PC-9 (cell line): ENCODE measurements at regions not wholly inside any gene's neighbourhood (a gene's known extent, or its start where the extent isn't known, plus 50 kb on each side); places are given as distances from the start of the nearest gene placed in this dataset.

Experiments
- BruUV-seq: library from RNA; stranded (reverse); fragments of 400-500 nt; replicated peaks from 2 replicates; lab custom pipeline; 2021; lab: Mats Ljungman, UMichigan
- CTCF ChIA-PET: fragments of 300-600 bp; sonication (Branson Sonifier 250); formaldehyde crosslinking; loops from one replicate; lab custom pipeline; 2022; ENCODE audit warnings: antibody characterized with exemption; lab: Charles Lee
- POLR2A ChIA-PET: fragments of 300-600 bp; sonication (Branson Sonifier 250); formaldehyde crosslinking; loops from one replicate; lab custom pipeline; 2022; ENCODE audit warnings: antibody characterized with exemption; ENCODE audit not compliant: unreplicated experiment; lab: Charles Lee
- DNase-seq, 2 experiments: peaks; one replicate each; pipeline versions ENCODE4 v3.0.0 to v3.0.0-alpha.2; 2015 to 2022; ENCODE audit warnings: mixed read lengths in 1 of 2
- H2AFZ ChIP-seq: fragments of 200-600 bp; sonication (generic); 2 replicates; pipeline ENCODE4 v1.8.1; 2017; ENCODE audit warnings: antibody characterized with exemption
- H3F3A ChIP-seq: fragments of 200-600 bp; sonication (generic); 2 replicates; pipeline ENCODE4 v1.8.1; 2017; ENCODE audit warnings: antibody characterized with exemption, mild to moderate bottlenecking, low read depth; ENCODE audit not compliant: insufficient read depth
- H3K27ac ChIP-seq: fragments of 200-600 bp; sonication (generic); 2 replicates; pipeline ENCODE4 v1.6.1; 2016; ENCODE audit warnings: mixed run types
- H3K27me3 ChIP-seq: fragments of 200-600 bp; sonication (generic); 2 replicates; pipeline ENCODE4 v1.6.1; 2016; ENCODE audit warnings: low read depth, mixed run types; ENCODE audit not compliant: insufficient read depth
- H3K36me3 ChIP-seq: fragments of 200-600 bp; sonication (generic); 2 replicates; pipeline ENCODE4 v1.6.1; 2016; ENCODE audit warnings: low read depth, mixed run types
- H3K4me1 ChIP-seq: fragments of 200-600 bp; sonication (generic); replicated peaks from 2 replicates; pipeline ENCODE4 v1.6.1; 2016; ENCODE audit warnings: mixed run types; ENCODE audit not compliant: insufficient read depth
- H3K4me2 ChIP-seq: fragments of 200-600 bp; sonication (generic); 2 replicates; pipeline ENCODE4 v1.6.1; 2017; ENCODE audit warnings: mixed run types
- H3K4me3 ChIP-seq: fragments of 200-600 bp; sonication (generic); 2 replicates; pipeline ENCODE4 v1.6.1; 2016; ENCODE audit warnings: mixed run types
- H3K79me2 ChIP-seq: fragments of 200-600 bp; sonication (generic); 2 replicates; pipeline ENCODE4 v1.6.1; 2017; ENCODE audit warnings: low read depth, mixed run types
- H3K9me2 ChIP-seq: fragments of 200-600 bp; sonication (generic); 2 replicates; pipeline ENCODE4 v1.8.1; 2017; ENCODE audit warnings: mild to moderate bottlenecking; ENCODE audit not compliant: insufficient read depth
- H3K9me3 ChIP-seq: fragments of 200-600 bp; sonication (generic); 2 replicates; pipeline ENCODE4 v1.8.1; 2016; ENCODE audit warnings: low read depth; ENCODE audit not compliant: insufficient read depth
- H4K20me1 ChIP-seq: fragments of 200-600 bp; sonication (generic); 2 replicates; pipeline ENCODE4 v1.8.1; 2017; ENCODE audit not compliant: insufficient read depth
- EZH2 ChIP-seq: fragments of 200-600 bp; sonication (generic); IDR thresholded peaks from 2 replicates; pipeline ENCODE4 v1.8.0; 2017; ENCODE audit warnings: antibody characterized with exemption, low read depth
- intact Hi-C: fragments of 100-400 bp; cut with micrococcal nuclease; formaldehyde crosslinking; loops from one replicate; pipeline ENCODE4 v1.10.0; 2022; ENCODE audit not compliant: unreplicated experiment
- TF ChIP-seq, protein P1 (sequence below): fragments of 200-600 bp; sonication (generic); conservative IDR thresholded peaks from 2 replicates; pipeline ENCODE4 v1.6.1; 2017; ENCODE audit warnings: mixed run types, antibody characterized with exemption, mild to moderate bottlenecking, moderate library complexity

DNA sequence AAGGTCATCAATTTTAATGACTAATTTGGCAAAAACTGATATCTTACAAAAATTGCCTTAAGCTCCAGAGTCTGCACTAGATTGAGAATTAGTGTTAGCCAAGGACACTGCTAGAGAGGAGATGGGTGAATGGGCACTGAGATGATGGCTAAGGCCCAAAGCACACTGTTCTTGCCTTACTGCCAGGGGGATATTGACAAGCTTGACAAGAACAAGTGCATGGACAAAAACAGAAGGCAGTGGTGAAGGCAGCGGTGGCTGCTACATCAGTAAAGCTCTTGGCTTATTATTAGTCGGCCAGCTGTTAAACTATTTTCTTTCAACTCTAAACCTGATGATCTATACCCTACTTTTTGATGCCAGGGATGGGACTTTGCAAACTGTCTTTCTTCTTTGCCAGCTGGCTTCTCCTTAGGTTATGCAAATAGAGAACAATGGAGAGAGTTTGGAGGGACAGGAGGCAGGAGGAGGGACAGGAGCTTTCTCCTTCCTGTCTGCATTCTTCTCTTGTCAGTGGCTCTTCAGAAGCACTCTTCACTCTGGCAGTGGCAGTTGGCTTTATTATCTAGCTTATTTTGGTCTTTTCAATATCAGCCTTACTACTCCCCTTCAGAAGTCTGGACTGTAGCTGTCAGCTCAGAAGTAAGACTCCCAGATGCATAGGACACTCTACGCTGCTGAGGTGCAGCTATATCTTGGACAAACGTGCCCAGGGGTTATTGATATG is 853.5 kb upstream of the TMPRSS15 start:
- Histone ChIP-seq H3F3A (no peaks in the 10 kb centered on the region), H3K9me3 (no peaks in the 10 kb centered on the region), H3K9me2 (no peaks in the 10 kb centered on the region; the same call in 1 of the 2 replicates), H2AFZ (no peak overlapping the region), H3K27me3 (no peaks in the 10 kb centered on the region), H4K20me1 (no peaks in the 10 kb centered on the region), H3K36me3 (no peaks in the 10 kb centered on the region), H3K4me1 (no peaks in the 10 kb centered on the region), H3K79me2 (no peaks in the 10 kb centered on the region), H3K4me2 (no peak overlapping the region), H3K27ac (no peak overlapping the region), H3K4me3 (no peak overlapping the region)
- ChIA-PET POLR2A (no interaction called here), CTCF (no interaction called here)
- intact Hi-C loops = no loop called here
- TF ChIP-seq, protein P1, sequence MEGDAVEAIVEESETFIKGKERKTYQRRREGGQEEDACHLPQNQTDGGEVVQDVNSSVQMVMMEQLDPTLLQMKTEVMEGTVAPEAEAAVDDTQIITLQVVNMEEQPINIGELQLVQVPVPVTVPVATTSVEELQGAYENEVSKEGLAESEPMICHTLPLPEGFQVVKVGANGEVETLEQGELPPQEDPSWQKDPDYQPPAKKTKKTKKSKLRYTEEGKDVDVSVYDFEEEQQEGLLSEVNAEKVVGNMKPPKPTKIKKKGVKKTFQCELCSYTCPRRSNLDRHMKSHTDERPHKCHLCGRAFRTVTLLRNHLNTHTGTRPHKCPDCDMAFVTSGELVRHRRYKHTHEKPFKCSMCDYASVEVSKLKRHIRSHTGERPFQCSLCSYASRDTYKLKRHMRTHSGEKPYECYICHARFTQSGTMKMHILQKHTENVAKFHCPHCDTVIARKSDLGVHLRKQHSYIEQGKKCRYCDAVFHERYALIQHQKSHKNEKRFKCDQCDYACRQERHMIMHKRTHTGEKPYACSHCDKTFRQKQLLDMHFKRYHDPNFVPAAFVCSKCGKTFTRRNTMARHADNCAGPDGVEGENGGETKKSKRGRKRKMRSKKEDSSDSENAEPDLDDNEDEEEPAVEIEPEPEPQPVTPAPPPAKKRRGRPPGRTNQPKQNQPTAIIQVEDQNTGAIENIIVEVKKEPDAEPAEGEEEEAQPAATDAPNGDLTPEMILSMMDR = no peak
- TF ChIP-seq EZH2 = no peak
- BruUV-seq = no TSS peak
- DNase-seq = no peak

DNA sequence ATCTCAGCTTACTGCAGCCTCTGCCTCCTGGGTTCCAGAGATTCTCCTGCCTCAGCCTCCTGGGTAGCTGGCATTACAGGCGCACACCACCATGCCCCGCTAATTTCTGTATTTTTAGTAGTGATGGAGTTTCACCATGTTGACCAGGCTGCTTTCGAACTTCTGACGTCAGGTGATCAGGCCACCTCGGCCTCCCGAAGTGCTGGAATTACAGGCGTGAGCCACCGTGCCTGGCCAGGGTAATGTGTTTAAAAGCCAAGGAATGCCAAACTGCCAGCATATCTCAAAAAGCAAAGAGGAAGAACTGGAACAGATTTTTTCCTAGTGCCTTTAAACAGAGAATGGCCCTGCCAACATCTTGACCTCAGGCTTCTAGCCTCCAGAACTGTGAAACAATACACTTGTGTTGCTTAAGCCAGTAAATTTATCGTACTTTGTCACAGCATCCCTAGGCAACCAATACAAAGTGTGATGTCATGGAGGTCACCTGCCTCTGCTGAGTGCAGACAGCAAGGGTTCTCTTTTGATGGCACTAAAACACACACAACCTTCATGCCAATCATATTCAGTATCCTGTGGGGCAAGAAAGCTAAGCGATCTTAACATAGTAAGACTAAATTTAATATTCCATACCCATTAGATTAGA is 858.3 kb upstream of the TMPRSS15 start:
- H3F3A ChIP-seq = no peaks in the 10 kb centered on the region
- no peaks in the 10 kb centered on the region for H4K20me1 ChIP-seq
- CTCF ChIA-PET = no interaction called here
- TF ChIP-seq, protein P1 = no peak
- no peak for TF ChIP-seq EZH2
- H3K27me3 ChIP-seq = no peaks in the 10 kb centered on the region
- no peak for DNase-seq
- no peaks in the 10 kb centered on the region for H3K4me1 ChIP-seq
- no TSS peak for BruUV-seq
- no peak overlapping the region for H2AFZ ChIP-seq
- no peaks in the 10 kb centered on the region for H3K36me3 ChIP-seq
- no peak overlapping the region for H3K27ac ChIP-seq
- H3K4me2 ChIP-seq = no peak overlapping the region
- no peaks in the 10 kb centered on the region for H3K9me2 ChIP-seq
- POLR2A ChIA-PET = no interaction called here
- no peaks in the 10 kb centered on the region for H3K9me3 ChIP-seq
- intact Hi-C loops = no loop called here
- H3K79me2 ChIP-seq = no peaks in the 10 kb centered on the region
- no peak overlapping the region for H3K4me3 ChIP-seq

DNA sequence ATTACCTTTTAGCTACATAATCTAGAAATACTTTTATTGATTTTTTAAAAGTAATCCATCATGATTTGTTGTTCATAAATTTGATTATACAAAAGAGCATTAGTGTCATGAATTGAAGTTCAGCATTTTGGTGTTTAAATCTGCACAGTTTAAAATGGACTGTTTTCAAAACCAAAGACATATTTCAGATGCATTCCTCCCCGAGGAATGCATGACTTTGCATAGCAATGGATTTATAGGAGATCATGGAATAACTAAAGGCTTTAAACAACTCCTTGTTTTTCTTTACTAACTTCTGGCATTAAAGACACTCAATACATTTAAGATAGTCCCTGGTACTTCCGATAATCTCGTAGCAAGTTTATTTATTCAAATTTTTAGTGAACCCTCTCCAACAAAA is 863.1 kb upstream of the TMPRSS15 start:
- no peaks in the 10 kb centered on the region for H3K9me3 ChIP-seq
- intact Hi-C loops = no loop called here
- no peaks in the 10 kb centered on the region for H4K20me1 ChIP-seq
- TF ChIP-seq, protein P1 = no peak
- TF ChIP-seq EZH2 = no peak
- no peaks in the 10 kb centered on the region for H3K36me3 ChIP-seq
- H3K4me2 ChIP-seq = no peak overlapping the region
- no peaks in the 10 kb centered on the region for H3F3A ChIP-seq
- DNase-seq = no peak
- ChIA-PET CTCF (no interaction called here), POLR2A (no interaction called here)
- no peak overlapping the region for H2AFZ ChIP-seq
- no peaks in the 10 kb centered on the region for H3K27me3 ChIP-seq
- H3K27ac ChIP-seq = no peak overlapping the region
- no TSS peak for BruUV-seq
- no peak overlapping the region for H3K4me3 ChIP-seq
- no peaks in the 10 kb centered on the region for H3K9me2 ChIP-seq
- no peaks in the 10 kb centered on the region for H3K4me1 ChIP-seq
- H3K79me2 ChIP-seq = no peaks in the 10 kb centered on the region
